WERI-Rb-1 (cell line): ENCODE measurements at regions not wholly inside any gene's neighbourhood (a gene's known extent, or its start where the extent isn't known, plus 50 kb on each side); places are given as distances from the start of the nearest gene placed in this dataset.

Experiments
- DNase-seq: peaks from one replicate; pipeline ENCODE4 v3.0.0-alpha.2; 2020
- H3K27ac ChIP-seq: fragments of 250-450 bp; sonication (Bioruptor Pico); 2 replicates; pipeline ENCODE4 v1.5.1; 2020; ENCODE audit warnings: mild to moderate bottlenecking, moderate library complexity
- H3K27me3 ChIP-seq: fragments of 250-450 bp; sonication (Bioruptor Pico); 2 replicates; pipeline ENCODE4 v1.5.1; 2021; ENCODE audit warnings: mild to moderate bottlenecking, low read depth, moderate library complexity; ENCODE audit not compliant: insufficient read depth, severe bottlenecking
- H3K36me3 ChIP-seq: fragments of 250-450 bp; sonication (Bioruptor Pico); 2 replicates; pipeline ENCODE4 v1.5.1; 2020; ENCODE audit warnings: mild to moderate bottlenecking, moderate library complexity
- H3K4me3 ChIP-seq: 2 replicates; pipeline ENCODE4 v1.5.1; 2011; ENCODE audit warnings: low read depth, mild to moderate bottlenecking, control low read depth, low read length
- H3K9me3 ChIP-seq: fragments of 250-450 bp; sonication (Bioruptor Pico); 2 replicates; pipeline ENCODE4 v1.5.1; 2021; ENCODE audit warnings: mild to moderate bottlenecking, moderate library complexity; ENCODE audit not compliant: severe bottlenecking
- CTCF ChIP-seq: IDR thresholded peaks from 2 replicates; pipeline ENCODE4 v1.5.1; 2011; ENCODE audit warnings: low read depth, mild to moderate bottlenecking, control low read depth, inconsistent platforms, low read length

- no peaks in the 10 kb centered on the region for H3K9me3 ChIP-seq
- no peak for TF ChIP-seq CTCF
- no peak overlapping the region for H3K27ac ChIP-seq
- H3K27me3 ChIP-seq: peaks cover 25% of the 10 kb centered on the region
- DNase-seq: no peak
- no peak overlapping the region for H3K4me3 ChIP-seq
- H3K36me3 ChIP-seq: no peaks in the 10 kb centered on the region
These were observed 350.7 kb upstream of the MGMT start for GRCh38 chr10:129116371-129116770.

- TF ChIP-seq CTCF: no peak
- peaks cover 3% of the 10 kb centered on the region for H3K27me3 ChIP-seq
- no peak overlapping the region for H3K27ac ChIP-seq
- no peaks in the 10 kb centered on the region for H3K36me3 ChIP-seq
- DNase-seq: peak; percentile 69
- H3K4me3 ChIP-seq: no peak overlapping the region
- H3K9me3 ChIP-seq: no peaks in the 10 kb centered on the region
These were observed 346.6 kb upstream of the MGMT start for GRCh38 chr10:129120441-129120840.

- no peaks in the 10 kb centered on the region for H3K27me3 ChIP-seq
- no peak for TF ChIP-seq CTCF
- no peak overlapping the region for H3K27ac ChIP-seq
- DNase-seq: no peak
- H3K9me3 ChIP-seq: no peaks in the 10 kb centered on the region
- H3K36me3 ChIP-seq: no peaks in the 10 kb centered on the region
- H3K4me3 ChIP-seq: no peak overlapping the region
These were observed 344.2 kb upstream of the MGMT start for GRCh38 chr10:129122846-129123245.

GRCh38 chr10:129123428-129123827, 343.6 kb upstream of the MGMT start:
- no peaks in the 10 kb centered on the region for H3K36me3 ChIP-seq
- H3K27ac ChIP-seq: no peak overlapping the region
- DNase-seq: no peak

GRCh38 chr10:129126982-129127381, 340.1 kb upstream of the MGMT start:
- no peak for TF ChIP-seq CTCF
- DNase-seq: no peak
- Histone ChIP-seq H3K36me3 (no peaks in the 10 kb centered on the region), H3K9me3 (no peaks in the 10 kb centered on the region), H3K4me3 (no peak overlapping the region), H3K27ac (no peak overlapping the region), H3K27me3 (no peaks in the 10 kb centered on the region)

More at GRCh38 chr10:129123428-129123827, 343.6 kb upstream of the MGMT start:
- no peak for TF ChIP-seq CTCF
- Histone ChIP-seq H3K4me3 (no peak overlapping the region), H3K27me3 (no peaks in the 10 kb centered on the region), H3K9me3 (no peaks in the 10 kb centered on the region)

GRCh38 chr10:129131457-129132132, 335.4 kb upstream of the MGMT start:
- Histone ChIP-seq H3K27ac (no peak overlapping the region), H3K4me3 (no peak overlapping the region), H3K9me3 (no peaks in the 10 kb centered on the region), H3K27me3 (no peaks in the 10 kb centered on the region), H3K36me3 (no peaks in the 10 kb centered on the region)
- TF ChIP-seq CTCF: no peak
- DNase-seq: no peak
